ENCODE measurements at regions not wholly inside any gene's neighbourhood (a gene's known extent, or its start where the extent isn't known, plus 50 kb on each side); places are given as distances from the start of the nearest gene placed in this dataset.

GRCh38 chr3:104835376-104835775, 531.3 kb upstream of the ALCAM start:
- no peaks in the 10 kb centered on the region for H3K36me3 Mint-ChIP-seq (ENCODE audit: low read depth)
- H3K9me3 Mint-ChIP-seq = no peaks in the 10 kb centered on the region
- TF ChIP-seq, protein P1, sequence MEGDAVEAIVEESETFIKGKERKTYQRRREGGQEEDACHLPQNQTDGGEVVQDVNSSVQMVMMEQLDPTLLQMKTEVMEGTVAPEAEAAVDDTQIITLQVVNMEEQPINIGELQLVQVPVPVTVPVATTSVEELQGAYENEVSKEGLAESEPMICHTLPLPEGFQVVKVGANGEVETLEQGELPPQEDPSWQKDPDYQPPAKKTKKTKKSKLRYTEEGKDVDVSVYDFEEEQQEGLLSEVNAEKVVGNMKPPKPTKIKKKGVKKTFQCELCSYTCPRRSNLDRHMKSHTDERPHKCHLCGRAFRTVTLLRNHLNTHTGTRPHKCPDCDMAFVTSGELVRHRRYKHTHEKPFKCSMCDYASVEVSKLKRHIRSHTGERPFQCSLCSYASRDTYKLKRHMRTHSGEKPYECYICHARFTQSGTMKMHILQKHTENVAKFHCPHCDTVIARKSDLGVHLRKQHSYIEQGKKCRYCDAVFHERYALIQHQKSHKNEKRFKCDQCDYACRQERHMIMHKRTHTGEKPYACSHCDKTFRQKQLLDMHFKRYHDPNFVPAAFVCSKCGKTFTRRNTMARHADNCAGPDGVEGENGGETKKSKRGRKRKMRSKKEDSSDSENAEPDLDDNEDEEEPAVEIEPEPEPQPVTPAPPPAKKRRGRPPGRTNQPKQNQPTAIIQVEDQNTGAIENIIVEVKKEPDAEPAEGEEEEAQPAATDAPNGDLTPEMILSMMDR (IDR thresholded peaks at IDR 0.05) = no peak
- H3K27ac Mint-ChIP-seq = no peak overlapping the region
- ATAC-seq (ENCODE audit: low read depth) (no peak), DNase-seq (no peak)
- H3K4me3 Mint-ChIP-seq = no peak overlapping the region
- H3K27me3 Mint-ChIP-seq = no peaks in the 10 kb centered on the region
- ChIA-PET POLR2A (no interaction called here), CTCF (no interaction called here)
- no peaks in the 10 kb centered on the region for H3K4me1 Mint-ChIP-seq
- intact Hi-C loops (cut with micrococcal nuclease) = no loop called here

DNA sequence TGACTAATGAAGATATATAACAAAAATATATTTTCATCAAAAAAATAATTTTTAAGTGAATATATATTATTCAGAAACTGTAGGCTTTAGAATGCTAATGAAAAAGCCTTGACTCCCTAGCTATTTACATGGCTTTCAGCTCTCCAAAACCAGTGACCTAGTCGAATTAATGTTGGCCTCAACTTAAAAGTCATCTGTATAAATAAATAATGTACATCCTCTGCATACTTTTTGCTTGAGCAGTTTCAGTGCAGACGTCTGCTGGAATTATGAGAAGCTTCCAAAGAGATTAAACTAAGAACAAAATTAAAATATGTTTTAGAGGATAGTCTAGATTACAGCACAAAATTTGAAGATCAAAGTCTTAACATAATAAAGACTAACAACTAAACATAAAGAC, 520.4 kb upstream of the ALCAM start:
- H3K27ac Mint-ChIP-seq = no peak overlapping the region
- ChIA-PET POLR2A (no interaction called here), CTCF (no interaction called here)
- DNase-seq (no peak), ATAC-seq (ENCODE audit: low read depth) (no peak)
- H3K27me3 Mint-ChIP-seq = no peaks in the 10 kb centered on the region
- H3K4me1 Mint-ChIP-seq = no peaks in the 10 kb centered on the region
- H3K4me3 Mint-ChIP-seq = no peak overlapping the region
- TF ChIP-seq, protein P1 (IDR thresholded peaks at IDR 0.05) = no peak
- H3K9me3 Mint-ChIP-seq = peaks cover 7% of the 10 kb centered on the region
- no peaks in the 10 kb centered on the region for H3K36me3 Mint-ChIP-seq (ENCODE audit: low read depth)
- intact Hi-C loops (cut with micrococcal nuclease) = no loop called here

DNA sequence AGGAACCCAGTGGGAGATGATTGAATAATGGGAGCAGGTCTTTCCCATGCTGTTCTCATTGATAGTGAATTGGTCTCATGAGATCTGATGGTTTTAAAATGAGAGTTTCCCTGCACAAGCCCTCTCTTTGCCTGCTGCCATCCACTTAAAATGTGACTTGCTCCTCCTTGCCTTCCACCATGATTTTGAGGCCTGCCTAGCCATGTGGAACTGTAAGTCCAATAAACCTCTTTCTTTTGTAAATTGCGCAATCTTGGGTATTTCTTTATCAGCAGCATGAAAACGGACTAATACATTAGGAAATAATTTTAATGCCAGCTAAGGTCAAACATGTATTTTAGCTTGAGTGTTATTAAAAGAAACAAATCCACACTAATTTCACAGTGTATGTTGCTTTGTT, 517.6 kb upstream of the ALCAM start:
- Mint-ChIP-seq H3K27ac (no peak overlapping the region), H3K4me3 (no peak overlapping the region), H3K4me1 (no peaks in the 10 kb centered on the region), H3K27me3 (no peaks in the 10 kb centered on the region), H3K9me3 (peaks cover 7% of the 10 kb centered on the region), H3K36me3 (ENCODE audit: low read depth) (no peaks in the 10 kb centered on the region)
- ATAC-seq (ENCODE audit: low read depth) = no peak
- DNase-seq = no peak
- TF ChIP-seq, protein P1 (IDR thresholded peaks at IDR 0.05) = no peak
- ChIA-PET CTCF (no interaction called here), POLR2A (no interaction called here)
- intact Hi-C loops (cut with micrococcal nuclease) = no loop called here

DNA sequence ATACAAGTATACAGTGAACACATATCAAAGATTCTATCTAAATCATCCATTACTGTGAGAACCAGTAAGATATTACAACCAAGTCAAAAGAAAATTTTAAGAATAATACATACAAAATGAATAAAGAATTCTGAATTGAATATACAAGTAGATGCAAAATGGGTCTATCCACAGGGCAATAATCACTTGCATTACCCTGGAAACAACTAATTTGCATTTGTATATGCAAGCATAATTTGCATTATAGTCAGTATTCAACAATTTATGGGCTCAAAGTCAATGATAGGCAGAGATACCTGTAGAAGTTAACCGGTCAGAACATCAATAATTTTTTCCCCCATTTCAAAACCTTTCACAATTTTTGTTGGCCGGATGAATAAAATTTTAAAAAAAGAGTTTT, 512.2 kb upstream of the ALCAM start:
- Mint-ChIP-seq H3K36me3 (ENCODE audit: low read depth) (no peaks in the 10 kb centered on the region), H3K27me3 (no peaks in the 10 kb centered on the region), H3K4me3 (no peak overlapping the region), H3K4me1 (no peaks in the 10 kb centered on the region), H3K27ac (no peak overlapping the region), H3K9me3 (no peaks in the 10 kb centered on the region)
- no peak for DNase-seq
- ChIA-PET CTCF (no interaction called here), POLR2A (no interaction called here)
- TF ChIP-seq, protein P1 (IDR thresholded peaks at IDR 0.05) = no peak
- no peak for ATAC-seq (ENCODE audit: low read depth)
- intact Hi-C loops (cut with micrococcal nuclease) = no loop called here

DNA sequence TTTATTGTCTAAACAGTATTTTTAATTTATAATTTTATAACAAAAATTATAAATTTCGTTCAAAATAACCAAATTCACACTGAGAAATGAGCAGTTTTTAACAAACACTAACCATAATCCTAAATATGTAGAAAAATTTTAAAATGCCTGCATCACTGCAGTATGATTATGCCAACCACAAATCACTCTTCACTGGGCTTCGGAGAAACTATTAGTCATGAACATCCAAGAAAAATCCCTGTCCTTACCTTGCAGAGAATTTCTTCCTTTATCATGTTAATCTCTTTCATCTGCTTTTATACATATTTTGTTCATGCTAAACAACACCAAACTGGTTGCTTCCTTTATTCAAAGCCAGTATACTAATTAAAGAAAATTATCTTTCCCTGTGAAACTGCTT, 511.0 kb upstream of the ALCAM start:
- TF ChIP-seq, protein P1 (IDR thresholded peaks at IDR 0.05) = no peak
- Mint-ChIP-seq H3K4me1 (no peaks in the 10 kb centered on the region), H3K9me3 (no peaks in the 10 kb centered on the region), H3K27me3 (no peaks in the 10 kb centered on the region), H3K27ac (no peak overlapping the region), H3K36me3 (ENCODE audit: low read depth) (no peaks in the 10 kb centered on the region), H3K4me3 (no peak overlapping the region)
- ATAC-seq (ENCODE audit: low read depth) = no peak
- ChIA-PET CTCF (no interaction called here), POLR2A (no interaction called here)
- no peak for DNase-seq
- intact Hi-C loops (cut with micrococcal nuclease) = no loop called here
